Left lobe of liver (tissue), 2 donors: ENCODE measurements at regions not wholly inside any gene's neighbourhood (a gene's known extent, or its start where the extent isn't known, plus 50 kb on each side); places are given as distances from the start of the nearest gene placed in this dataset.

Experiments
- ATAC-seq: fragments of 200-7000 bp; cut with Tn5 transposase; one replicate; pipeline ENCODE4 v1.9.1; 2020; ENCODE audit warnings: mild to moderate bottlenecking, moderate library complexity
- DNase-seq: peaks from one replicate; pipeline ENCODE4 v3.0.0-alpha.2; 2020; ENCODE audit warnings: low spot score
- donor health status: DM: no; HTN: no; CAD: no; lungs with moderate emphysema.
- donor health status: DM: no; HTN: yes; CAD: no.

DNA sequence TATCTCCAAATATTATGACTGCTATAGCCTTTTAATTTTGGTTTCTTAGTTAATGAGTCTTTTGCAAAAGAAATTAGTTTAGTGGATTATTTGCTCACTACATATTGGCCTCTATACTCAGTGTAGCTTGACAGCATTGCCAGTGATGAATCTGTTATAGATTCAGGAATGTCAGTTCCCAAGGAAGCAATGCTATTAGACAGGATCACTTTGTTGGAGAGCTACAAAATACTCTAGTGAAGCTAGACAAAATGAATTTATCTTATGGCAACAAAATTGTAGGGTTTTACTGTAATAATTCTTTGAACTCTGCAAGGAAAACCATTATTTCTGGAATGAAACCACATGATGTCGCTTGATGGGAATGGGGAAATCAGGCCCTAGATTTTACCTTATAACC is 543.3 kb downstream of the SQOR start:
- DNase-seq (no peak), ATAC-seq (no peak)

DNA sequence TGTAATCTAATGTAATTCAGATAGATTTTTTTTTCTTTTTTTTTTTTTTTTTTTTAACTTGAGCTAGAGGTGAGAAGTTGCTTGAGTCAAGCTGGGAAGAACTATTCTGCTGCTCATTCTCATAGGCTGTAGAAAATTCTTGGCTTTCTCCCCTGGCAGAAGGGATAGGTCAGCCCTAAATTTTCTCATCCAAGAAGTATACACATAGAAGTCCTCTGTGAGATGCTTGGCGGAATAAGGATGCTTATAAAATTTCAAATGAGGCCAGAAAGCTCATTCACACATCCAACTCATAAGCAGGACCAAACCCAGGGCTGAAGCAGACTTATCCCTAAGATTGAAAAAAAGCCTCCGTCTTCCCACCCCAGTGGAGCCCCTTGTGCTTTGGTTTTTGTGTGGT is 572.5 kb downstream of the SQOR start:
- DNase-seq (no peak), ATAC-seq (no peak)

DNA sequence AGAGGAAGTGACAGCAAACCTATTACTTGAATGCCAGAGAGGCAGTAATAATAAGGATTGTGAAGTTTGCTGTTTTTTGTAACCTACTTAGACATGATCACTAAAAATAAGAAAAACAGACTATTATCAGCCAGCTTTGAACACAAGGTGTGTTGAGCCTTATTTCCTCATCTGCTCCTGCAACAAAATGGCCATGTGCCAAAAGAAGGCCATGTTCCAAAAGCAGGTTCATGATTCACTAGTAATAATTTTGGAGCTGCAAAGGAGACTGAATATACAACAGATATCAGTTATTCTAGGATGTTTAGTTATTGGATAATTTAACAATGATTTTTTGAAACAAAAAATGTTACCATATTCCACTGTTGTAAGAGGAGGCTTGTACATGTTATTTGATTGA is 578.7 kb downstream of the SQOR start:
- DNase-seq = no peak
- ATAC-seq = no peak

DNA sequence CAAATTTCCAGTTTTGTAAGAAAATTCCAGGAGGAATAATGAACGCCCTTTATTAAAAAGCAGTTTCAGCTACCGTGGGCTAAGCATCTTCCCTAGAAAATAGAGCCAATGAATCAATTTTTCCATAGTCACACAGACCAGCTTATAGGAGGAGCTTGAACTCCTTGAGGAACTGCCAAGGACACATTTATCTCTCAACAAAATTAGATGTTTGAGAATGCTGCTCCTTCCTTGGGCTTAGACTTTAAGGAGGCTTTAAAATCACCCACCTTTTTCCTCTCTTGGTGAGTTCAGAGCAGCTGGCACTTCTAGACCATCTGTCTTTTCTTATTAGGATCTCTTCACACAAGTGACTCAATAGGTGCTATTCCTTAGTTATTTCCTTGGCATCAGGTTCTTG is 588.0 kb downstream of the SQOR start:
- no peak for DNase-seq
- no peak for ATAC-seq

DNA sequence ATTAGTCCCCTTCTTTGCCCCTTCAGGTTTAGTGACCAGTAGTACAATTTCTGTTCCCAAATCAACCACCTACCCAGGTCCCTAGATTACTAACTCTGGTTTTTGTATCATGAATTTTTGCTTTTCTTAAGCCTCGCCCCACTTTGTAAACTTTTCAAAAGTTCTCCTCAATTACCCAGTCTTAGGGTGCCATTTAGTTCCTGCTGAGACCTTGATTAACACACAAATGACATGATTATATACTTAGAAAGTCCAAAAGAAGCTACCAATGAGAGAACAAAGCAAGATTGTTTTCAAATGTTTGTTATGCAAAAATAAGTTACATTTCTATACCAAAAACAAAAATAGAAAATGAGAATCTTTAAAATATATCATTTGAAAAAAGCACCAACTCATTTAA is 594.4 kb downstream of the SQOR start:
- ATAC-seq (no peak), DNase-seq (no peak)

DNA sequence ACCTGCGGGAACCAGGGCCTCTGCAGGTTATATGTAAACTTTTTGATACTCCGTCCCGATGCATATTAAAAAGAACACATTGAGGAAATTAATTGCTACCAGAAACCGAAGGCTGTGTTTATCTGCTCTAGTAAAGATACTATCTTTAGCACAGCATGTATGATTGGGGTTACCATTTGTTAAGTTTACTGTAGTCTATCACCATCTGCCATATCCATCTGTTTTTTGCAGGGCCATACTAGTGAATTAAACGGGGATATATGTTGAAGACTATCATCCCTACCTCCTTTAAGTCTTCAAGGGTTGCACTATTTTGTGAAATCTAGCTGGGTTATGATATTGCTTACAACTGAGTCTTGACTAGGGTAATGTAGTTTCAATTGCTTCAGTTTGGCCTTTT is 597.0 kb downstream of the SQOR start:
- no peak for DNase-seq

DNA sequence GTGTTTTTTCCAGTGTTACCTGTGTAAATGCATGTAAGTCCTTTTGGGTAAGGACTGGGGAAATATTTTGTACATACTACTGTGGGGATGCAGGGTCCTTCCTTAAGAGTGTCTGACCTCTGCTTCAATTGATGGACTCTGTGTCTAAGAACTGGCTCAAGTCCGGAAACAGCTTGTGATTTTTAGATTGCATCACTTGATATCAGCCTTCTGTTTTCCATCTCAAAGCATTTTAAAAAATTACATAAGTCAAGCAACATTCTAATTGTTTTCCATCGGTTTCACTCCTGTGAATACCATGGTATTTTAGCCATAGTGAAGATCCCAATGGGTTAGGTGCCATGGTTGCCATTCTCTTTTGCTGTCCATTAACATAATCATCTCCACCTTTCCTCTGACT is 597.6 kb downstream of the SQOR start:
- ATAC-seq (no peak), DNase-seq (no peak)

More for the DNA sequence above, 597.0 kb downstream of the SQOR start:
- no peak for ATAC-seq

DNA sequence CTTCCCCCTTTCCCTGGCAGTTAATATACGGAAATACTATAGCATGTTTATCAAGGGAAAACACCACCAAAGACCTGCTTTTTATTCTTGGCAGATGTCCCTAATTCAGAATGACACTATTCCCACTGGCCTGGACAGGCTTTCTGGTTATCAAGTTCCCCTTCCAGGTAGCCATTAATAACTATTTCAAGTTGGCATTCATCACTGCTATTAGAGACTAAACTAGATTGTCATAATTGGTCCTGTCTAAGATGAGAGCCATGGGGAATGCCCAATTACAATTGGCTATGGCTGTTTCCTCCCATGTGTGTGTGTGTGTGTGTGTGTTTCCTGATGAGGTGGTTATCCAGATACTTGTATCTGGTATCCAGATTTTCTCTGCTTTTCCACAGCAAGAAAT is 608.1 kb downstream of the SQOR start:
- no peak for ATAC-seq
- DNase-seq = no peak

DNA sequence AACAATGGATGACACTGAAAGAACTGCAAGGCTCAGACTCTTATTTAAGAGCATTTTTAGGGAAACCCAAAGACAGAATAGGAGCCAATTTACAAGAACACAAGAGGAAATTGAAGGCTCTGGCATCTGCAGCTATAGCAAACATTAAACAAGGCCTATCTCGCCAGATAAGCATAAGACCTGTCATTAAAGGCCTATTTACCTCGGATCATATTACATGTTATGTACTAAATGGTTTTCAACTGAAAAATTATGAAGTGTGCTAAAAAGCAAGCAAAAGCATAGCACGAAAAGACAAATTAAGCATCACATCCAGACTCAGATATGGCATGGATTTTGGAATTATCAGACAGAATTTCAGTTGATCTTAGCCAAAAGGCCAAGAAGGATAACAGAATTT is 617.1 kb downstream of the SQOR start:
- no peak for DNase-seq

DNA sequence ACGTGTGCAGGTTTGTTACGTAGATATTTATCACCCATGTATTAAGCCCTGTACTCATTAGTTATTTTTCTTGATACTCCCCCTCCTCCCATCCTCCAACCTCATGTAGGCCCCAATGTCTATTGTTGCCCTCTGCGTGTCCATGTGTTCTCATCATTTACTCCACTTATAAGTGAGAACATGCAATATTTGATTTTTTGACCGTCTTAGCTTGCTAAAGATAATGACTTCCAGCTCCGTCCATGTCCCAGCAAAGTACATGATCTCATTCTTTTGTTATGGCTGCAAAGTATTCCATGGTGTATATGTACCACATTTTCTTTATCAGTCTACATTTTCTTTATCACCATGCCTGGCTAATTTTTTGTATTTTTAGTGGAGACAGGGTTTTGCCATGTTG is 623.2 kb downstream of the SQOR start:
- ATAC-seq (no peak), DNase-seq (no peak)

More for the DNA sequence above, 617.1 kb downstream of the SQOR start:
- no peak for ATAC-seq

DNA sequence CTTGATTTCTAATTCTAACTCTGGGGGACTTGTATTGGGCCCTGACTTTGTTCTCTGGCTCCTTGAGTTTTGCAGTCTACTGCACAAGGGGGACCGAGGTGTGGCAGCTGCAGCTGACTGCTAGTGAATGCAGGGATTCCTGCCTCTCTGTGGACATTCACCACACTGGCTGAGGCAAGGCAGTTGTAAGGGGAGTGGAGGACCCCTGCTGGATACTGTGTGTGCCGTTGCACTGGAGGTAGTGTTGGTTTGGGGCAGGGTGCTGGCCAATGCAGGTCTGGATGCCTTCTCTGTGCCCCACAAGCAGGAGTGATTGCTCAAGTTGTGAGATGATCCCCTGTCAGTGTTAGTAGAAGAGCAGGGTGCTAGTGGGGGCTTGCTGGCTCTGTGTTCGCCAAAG is 626.1 kb downstream of the SQOR start:
- DNase-seq (no peak), ATAC-seq (no peak)

DNA sequence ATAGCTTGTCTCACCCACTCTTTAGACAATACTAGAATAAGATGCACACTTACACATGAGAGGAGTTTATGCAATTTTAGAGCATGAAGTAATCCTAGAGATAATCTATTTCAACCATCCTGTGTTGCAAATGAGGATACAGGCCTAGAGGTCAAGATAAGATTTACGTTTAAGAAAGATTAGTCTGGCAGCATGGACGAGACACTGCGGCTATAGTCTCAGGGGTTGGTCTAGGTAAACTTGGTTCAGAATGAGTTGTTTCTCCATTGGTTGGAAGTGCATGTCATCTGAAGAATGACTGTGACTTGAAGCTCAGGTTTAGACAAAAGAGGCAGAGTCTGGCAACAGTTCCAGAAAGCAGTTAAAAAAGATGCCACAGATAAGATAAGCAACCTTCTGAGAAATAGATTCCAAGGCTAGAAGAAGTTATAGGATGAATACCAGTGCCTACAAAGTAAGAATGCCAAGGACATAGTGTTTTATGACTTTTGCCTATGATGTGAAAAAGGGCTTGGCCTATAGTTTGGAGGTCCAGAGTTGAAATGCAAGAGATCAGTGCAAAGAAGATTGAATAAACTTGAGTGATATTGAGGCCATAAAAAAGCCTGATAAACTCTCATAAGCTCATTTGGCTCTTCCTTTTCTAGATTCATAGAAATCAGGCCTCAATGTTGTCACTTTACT is 631.0 kb downstream of the SQOR start:
- ATAC-seq (no peak), DNase-seq (no peak)

DNA sequence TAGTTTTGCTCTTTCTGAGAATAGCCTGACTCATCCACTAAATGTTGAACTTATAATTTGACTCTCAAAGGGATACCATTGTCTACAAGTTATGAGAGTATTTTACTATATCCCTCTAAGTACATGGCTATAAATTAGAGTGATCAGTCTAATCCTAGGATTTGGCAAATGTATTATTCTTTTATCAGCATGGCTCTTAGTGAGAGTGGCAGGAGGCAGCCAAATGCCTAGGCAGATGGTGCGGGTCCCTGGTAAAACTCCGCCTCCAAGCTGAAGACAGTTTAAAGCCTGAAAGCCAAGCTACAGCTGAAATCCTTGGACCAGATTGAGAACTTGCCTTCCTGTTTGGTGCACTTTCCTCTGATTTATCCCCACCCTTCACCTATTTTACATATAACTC is 631.8 kb downstream of the SQOR start:
- no peak for ATAC-seq

DNA sequence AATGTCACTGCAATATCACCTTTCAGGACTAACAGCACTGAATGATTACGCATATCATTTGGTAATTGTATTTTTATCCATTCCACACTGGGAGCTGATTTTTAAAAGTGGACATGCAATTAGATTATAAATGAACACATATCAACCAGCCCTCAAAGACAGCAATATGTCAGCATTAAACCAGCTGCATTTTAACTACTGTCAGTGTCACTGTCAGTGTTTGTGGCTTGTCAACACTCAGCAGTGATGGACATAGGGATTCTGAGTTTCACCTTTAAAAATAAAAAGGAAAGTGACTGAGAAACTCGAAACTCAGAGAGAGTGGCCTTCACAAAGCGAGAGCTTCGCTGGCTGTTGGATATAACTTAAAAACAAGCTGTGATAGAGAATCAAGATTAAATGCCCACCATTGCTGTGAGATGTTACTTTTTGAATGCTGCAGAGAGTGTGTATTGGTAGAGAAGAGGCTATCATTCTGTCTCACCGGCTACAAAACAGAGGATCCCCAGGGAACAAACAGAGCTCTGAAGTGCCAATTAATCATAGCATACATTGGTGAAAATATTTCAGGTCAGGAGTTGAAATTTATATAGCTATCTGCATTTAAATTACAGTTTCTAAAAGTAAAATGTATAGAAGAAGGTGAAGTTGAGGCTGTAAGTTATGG is 635.8 kb downstream of the SQOR start:
- DNase-seq = no peak
- no peak for ATAC-seq

More for the DNA sequence above, 631.8 kb downstream of the SQOR start:
- no peak for DNase-seq

DNA sequence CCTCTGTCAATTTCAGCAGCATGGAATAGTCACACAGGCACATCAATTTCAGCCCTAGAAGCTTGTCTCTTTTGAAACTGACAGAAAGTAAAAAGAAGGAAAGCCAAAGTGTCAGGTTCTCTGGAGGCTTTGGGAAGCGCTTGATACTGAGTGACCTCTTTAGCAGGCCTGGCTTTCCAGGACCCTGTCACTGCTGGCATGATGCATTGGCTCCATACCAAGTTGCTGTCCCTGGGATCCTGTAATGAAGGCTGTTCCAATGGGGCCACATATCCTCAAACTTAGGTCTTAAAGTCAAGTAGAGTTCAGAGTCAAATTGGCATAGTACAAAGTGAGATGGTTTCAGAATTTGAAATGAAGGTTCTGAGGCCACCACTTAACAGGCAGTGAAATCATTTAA is 640.9 kb downstream of the SQOR start:
- DNase-seq (no peak), ATAC-seq (no peak)

DNA sequence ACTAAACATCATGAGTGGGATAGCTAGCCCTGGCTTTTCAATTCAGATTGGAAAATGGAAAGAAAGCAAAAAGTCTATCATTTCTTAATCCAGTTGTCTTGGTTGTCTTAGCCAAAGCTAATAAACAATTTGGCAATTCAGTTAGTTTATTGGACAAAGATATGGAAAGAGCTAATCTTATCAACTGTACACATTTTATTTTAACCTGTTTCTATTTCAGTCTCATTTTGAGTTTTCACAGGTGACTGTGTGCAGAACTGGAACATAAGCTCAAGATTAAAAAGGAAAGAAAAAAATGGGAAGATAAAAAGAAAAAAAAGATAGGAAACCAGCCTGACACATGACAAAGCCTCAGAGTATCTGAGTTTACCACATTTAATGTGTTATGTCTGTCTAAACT is 642.6 kb downstream of the SQOR start:
- DNase-seq (no peak), ATAC-seq (no peak)

DNA sequence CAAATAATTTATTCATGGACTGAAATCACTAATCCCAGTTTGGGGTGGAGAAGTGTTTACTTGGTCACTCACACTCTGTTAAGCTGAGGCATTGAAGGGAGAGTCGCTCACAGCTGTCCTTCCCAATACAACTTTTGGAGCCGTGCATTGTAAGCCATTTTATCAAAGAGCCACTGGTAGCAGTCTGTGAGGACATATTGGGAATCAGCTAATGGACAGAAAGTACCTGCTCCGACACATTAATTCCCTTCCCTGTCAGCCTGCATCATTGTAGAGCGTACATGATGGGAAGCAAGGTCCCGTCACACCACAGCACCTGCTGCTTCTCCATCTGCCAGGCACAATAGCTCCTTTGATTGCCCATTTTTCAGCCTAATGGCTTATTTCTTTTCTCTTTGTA is 643.2 kb downstream of the SQOR start:
- DNase-seq (no peak), ATAC-seq (no peak)

DNA sequence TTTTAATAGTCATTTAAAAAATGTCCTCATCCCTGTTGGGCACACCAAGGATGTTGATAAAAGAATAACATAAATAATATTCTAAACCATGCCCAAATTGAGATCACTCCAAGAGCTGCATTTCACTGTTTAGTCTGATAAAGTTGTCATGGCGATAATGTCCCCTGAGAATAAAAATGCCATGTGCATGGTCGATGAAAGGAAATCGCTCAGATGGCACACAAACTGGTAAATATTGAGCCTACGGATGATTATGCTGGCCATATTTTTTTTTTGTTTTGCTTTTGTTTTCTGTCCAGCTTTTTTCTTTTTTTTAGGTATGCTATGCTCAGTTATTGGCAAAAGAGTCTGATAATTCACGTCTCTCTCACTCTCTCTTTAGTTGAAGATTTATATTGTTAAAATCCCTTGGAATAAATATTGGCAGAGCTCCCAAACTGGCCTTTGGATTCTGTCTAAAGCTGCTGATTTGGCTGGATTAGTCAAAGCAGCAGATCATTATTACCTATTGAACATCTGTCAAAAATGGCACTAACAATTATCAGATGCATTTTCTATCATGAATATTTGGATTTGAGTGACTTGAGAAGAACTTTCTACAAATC is 643.8 kb downstream of the SQOR start:
- DNase-seq = no peak
- ATAC-seq = no peak

DNA sequence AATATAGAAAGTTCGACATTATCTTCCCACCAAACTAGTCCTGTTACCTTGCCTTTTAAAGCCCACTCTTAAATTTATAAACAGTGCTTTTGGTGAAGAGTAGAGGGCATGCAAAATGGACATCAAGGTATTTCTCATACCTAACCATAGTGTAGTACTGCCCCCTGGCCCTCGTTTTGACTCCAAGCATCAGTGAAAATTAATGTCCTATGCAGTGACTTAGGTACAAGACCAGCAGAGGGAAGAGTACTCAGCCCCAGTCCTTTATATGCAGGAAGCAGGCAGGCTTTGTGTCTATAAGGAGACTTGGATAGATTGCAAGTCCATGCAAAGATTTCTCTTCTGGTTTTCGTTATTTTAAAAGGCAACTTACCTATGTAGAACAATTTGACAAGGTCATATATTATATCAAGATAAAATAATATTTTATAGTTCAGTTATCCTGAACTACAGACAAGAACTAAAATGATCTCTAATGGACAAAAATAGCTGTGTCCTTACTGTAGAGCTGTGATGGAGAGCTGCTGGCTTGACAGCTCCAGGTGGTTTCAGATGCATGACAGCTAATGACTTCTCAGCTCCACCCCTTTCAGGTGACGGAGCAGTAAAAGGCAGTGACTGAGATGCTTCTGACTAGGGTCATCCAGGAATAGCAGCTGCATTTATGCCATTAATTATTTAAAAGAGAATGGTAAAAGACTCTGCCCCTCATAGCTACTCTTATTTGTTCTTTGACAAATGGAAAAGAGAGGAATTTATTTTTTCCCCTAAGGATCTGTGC is 646.1 kb downstream of the SQOR start:
- no peak for ATAC-seq

DNA sequence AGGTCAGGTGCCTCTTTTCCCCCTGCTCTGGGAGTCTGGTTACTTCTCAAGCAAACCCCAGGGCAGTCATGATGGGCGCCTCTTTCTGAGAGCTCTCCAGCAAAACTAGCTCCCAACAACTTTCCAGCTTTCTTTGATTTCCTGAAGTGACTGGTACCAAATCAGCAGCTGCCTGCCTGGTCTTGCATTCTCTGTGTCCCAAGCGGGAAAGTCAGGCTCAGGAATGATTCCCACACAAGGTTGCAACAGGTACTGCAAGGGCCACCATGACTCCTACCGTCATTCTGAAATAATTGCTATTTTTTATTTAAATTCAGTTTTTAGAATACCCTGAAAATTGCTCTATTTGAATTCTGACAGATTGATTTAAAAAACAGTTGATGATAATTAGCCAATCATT is 658.7 kb downstream of the SQOR start:
- ATAC-seq (no peak), DNase-seq (no peak)

More for the DNA sequence above, 646.1 kb downstream of the SQOR start:
- DNase-seq = no peak

DNA sequence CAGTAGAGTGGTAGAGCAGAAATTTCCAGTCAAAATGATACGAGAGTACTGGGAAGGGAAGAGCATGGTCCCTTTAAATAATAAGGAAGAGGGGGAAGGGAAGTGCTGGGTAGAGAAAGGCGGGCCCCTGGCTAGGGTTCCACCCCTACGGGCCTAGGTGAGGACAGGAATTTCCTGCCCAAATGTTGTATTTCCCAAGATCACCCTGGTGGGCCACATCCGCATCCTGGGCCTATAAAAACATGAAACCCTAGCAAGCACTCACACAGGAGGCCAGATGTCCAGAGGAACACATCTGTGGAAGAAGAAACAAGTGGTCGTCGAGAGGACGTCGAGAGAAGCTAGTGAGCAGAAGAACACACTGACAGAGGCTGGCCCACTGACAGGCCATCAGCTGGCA is 661.2 kb downstream of the SQOR start:
- DNase-seq (no peak), ATAC-seq (no peak)

DNA sequence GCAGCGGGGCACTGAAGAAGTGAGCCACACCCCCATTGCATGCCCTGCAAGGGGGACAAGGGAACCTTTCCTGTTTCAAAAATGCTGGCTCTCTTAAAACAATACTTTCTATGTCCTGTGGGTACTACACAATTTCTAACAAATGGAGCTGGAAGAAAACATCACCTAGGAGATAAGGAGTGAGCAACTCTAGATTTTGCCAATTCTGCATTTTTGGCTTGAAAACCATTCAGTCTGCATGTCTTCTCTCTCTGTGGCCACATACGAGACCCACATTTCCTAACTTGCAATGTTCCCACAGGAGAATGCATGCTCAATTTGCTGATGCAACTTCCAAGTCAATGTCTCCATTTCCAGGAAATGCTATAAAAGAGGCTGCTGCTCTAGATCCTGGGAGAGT is 662.0 kb downstream of the SQOR start:
- ATAC-seq (no peak), DNase-seq (no peak)
